CD14-positive monocyte (primary cell): ENCODE measurements at regions not wholly inside any gene's neighbourhood (a gene's known extent, or its start where the extent isn't known, plus 50 kb on each side); places are given as distances from the start of the nearest gene placed in this dataset.

Source experiments
- DNase-seq, 3 donors: peaks; one replicate each; pipeline ENCODE4 v3.0.0-alpha.2; 2011 to 2022
- H2AFZ ChIP-seq: 2 replicates; pipeline ENCODE4 v1.6.0; 2012; ENCODE audit warnings: mild to moderate bottlenecking, low read depth, low read length, inconsistent platforms; ENCODE audit not compliant: insufficient read depth, poor library complexity, severe bottlenecking
- H3K27ac ChIP-seq, 2 donors: 1 replicate in 1 of 2; 2 replicates in 1 of 2; pipeline ENCODE4 v1.5.1; 2012 to 2013; ENCODE audit warnings: low read length in 2 of 2, control low read depth in 1 of 2, inconsistent platforms in 1 of 2, low read depth in 1 of 2, mild to moderate bottlenecking in 1 of 2
- H3K27me3 ChIP-seq, 2 donors: one replicate each; pipeline versions ENCODE4 v1.6.0 to v1.6.1; 2011 to 2013; ENCODE audit warnings: low read length in 2 of 2; ENCODE audit not compliant: control insufficient read depth in 2 of 2, insufficient read depth in 2 of 2
- H3K36me3 ChIP-seq, 2 donors: replicated peaks in 1 of 2; 1 replicate in 1 of 2; 2 replicates in 1 of 2; pipeline versions ENCODE4 v1.5.1 to v1.6.1; 2012 to 2013; ENCODE audit warnings: low read length in 2 of 2, control low read depth in 1 of 2, inconsistent platforms in 1 of 2, mild to moderate bottlenecking in 1 of 2; ENCODE audit not compliant: insufficient read depth in 2 of 2, control insufficient read depth in 1 of 2
- H3K4me1 ChIP-seq, 2 donors: 1 replicate in 1 of 2; 2 replicates in 1 of 2; pipeline versions ENCODE4 v1.5.1 to v1.6.1; 2012 to 2013; ENCODE audit warnings: low read length in 2 of 2, control low read depth in 1 of 2, inconsistent platforms in 1 of 2, mild to moderate bottlenecking in 1 of 2, moderate library complexity in 1 of 2; ENCODE audit not compliant: insufficient read depth in 2 of 2, control insufficient read depth in 1 of 2
- H3K4me2 ChIP-seq: replicated peaks from 2 replicates; pipeline ENCODE3; 2012; ENCODE audit warnings: low read length, moderate library complexity, mild to moderate bottlenecking; ENCODE audit not compliant: poor library complexity, severe bottlenecking; ENCODE audit errors: extremely low read depth
- H3K4me3 ChIP-seq, 3 experiments: fragments of 200-600 bp in 1 of 3; sonication (generic) in 1 of 3; replicated peaks in 1 of 3; 1 replicate in 2 of 3; 2 replicates in 1 of 3; pipeline ENCODE4 v1.5.1; 2011 to 2013; ENCODE audit warnings: low read length in 3 of 3, mild to moderate bottlenecking in 3 of 3, control low read depth in 2 of 3, low read depth in 2 of 3, inconsistent platforms in 1 of 3, moderate library complexity in 1 of 3
- H3K79me2 ChIP-seq: 2 replicates; pipeline ENCODE4 v1.6.0; 2012; ENCODE audit warnings: mild to moderate bottlenecking, control low read depth, inconsistent platforms, low read length, moderate library complexity; ENCODE audit not compliant: insufficient read depth
- H3K9ac ChIP-seq: 2 replicates; pipeline ENCODE4 v1.6.0; 2017; ENCODE audit warnings: low read length, mild to moderate bottlenecking; ENCODE audit not compliant: insufficient read depth, poor library complexity, severe bottlenecking
- H3K9me3 ChIP-seq, 2 donors: replicated peaks in 1 of 2; 1 replicate in 1 of 2; 2 replicates in 1 of 2; pipeline versions ENCODE4 v1.5.1 to v1.6.1; 2012 to 2013; ENCODE audit warnings: low read length in 2 of 2, control low read depth in 1 of 2; ENCODE audit not compliant: control insufficient read depth in 1 of 2, insufficient read depth in 1 of 2
- H4K20me1 ChIP-seq: 2 replicates; pipeline ENCODE4 v1.6.0; 2012; ENCODE audit warnings: mild to moderate bottlenecking, low read length, control low read depth, moderate library complexity; ENCODE audit not compliant: insufficient read depth
- H3K27ac Mint-ChIP-seq, 7 donors: one replicate each; pipeline ENCODE4 v1.8.0; 2020; ENCODE audit warnings: mild to moderate bottlenecking in 7 of 7, mixed read lengths in 7 of 7, moderate library complexity in 6 of 7, inconsistent platforms in 2 of 7
- H3K27me3 Mint-ChIP-seq, 3 donors: one replicate each; pipeline ENCODE4 v1.8.0; 2021 to 2022; ENCODE audit warnings: low read depth in 3 of 3, mild to moderate bottlenecking in 3 of 3, mixed read lengths in 3 of 3, moderate library complexity in 3 of 3, inconsistent platforms in 1 of 3
- H3K36me3 Mint-ChIP-seq, 2 donors: one replicate each; pipeline ENCODE4 v1.8.0; 2020; ENCODE audit warnings: mixed read lengths in 2 of 2, inconsistent platforms in 1 of 2, mild to moderate bottlenecking in 1 of 2
- H3K4me1 Mint-ChIP-seq: one replicate; pipeline ENCODE4 v1.8.0; 2020; ENCODE audit warnings: mild to moderate bottlenecking, mixed read lengths
- H3K4me3 Mint-ChIP-seq, 2 donors: one replicate each; pipeline ENCODE4 v1.8.0; 2020; ENCODE audit warnings: mild to moderate bottlenecking in 2 of 2, mixed read lengths in 2 of 2, moderate library complexity in 1 of 2
- H3K9me3 Mint-ChIP-seq, 7 donors: one replicate each; pipeline ENCODE4 v1.8.0; 2020 to 2022; ENCODE audit warnings: mixed read lengths in 7 of 7, mild to moderate bottlenecking in 6 of 7, moderate library complexity in 6 of 7, inconsistent platforms in 2 of 7
- WGBS: methylation state at CpG from one replicate; pipeline ENCODE4 v1.1.5; 2013; ENCODE audit warnings: missing lambda C conversion rate; ENCODE audit not compliant: insufficient coverage; 5-methylcytosine and 5-hydroxymethylcytosine counted together
- intact Hi-C, 2 donors: fragments of 100-400 bp; cut with micrococcal nuclease; formaldehyde crosslinking; loops; one replicate each; pipeline versions ENCODE4 v1.15.0 to v1.15.1; 2023
- TF ChIP-seq, protein P1 (sequence below): fragments of 200-600 bp; IDR thresholded peaks from one replicate; pipeline ENCODE4 v1.8.0; 2022; ENCODE audit warnings: antibody characterized with exemption, mild to moderate bottlenecking

DNA sequence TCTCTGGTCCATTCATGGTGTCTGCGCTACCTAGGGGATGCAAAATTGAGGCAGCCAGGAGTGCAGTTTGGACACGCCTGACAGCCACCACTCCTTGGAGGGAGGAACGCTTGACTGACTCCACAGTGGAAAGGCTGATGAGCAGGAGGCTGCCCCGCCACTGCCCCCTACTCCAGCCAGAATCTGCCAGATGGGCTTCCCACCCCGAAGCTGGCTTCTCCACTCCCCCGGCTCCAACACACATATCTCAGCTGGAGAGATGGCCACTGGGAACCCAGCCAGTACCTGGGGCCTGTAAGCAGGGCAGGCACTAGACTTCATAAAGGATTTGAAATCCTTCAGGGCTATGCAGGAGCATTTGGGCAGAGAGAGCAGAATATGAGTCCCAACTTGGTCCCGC, 51.4 kb upstream of the BLCAP start:
- no peaks in the 10 kb centered on the region for H3K79me2 ChIP-seq
- TF ChIP-seq, protein P1, sequence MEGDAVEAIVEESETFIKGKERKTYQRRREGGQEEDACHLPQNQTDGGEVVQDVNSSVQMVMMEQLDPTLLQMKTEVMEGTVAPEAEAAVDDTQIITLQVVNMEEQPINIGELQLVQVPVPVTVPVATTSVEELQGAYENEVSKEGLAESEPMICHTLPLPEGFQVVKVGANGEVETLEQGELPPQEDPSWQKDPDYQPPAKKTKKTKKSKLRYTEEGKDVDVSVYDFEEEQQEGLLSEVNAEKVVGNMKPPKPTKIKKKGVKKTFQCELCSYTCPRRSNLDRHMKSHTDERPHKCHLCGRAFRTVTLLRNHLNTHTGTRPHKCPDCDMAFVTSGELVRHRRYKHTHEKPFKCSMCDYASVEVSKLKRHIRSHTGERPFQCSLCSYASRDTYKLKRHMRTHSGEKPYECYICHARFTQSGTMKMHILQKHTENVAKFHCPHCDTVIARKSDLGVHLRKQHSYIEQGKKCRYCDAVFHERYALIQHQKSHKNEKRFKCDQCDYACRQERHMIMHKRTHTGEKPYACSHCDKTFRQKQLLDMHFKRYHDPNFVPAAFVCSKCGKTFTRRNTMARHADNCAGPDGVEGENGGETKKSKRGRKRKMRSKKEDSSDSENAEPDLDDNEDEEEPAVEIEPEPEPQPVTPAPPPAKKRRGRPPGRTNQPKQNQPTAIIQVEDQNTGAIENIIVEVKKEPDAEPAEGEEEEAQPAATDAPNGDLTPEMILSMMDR = no peak
- no peak overlapping the region for H3K4me3 ChIP-seq
- no peaks in the 10 kb centered on the region for H3K27me3 ChIP-seq
- H4K20me1 ChIP-seq = no peaks in the 10 kb centered on the region
- no peaks in the 10 kb centered on the region for H3K9me3 Mint-ChIP-seq
- H2AFZ ChIP-seq = no peak overlapping the region
- H3K9ac ChIP-seq = no peak overlapping the region
- no peak overlapping the region for H3K4me2 ChIP-seq
- H3K27ac Mint-ChIP-seq = no peak overlapping the region
- no peaks in the 10 kb centered on the region for H3K36me3 ChIP-seq
- DNase-seq = no peak
- no peaks in the 10 kb centered on the region for H3K9me3 ChIP-seq
- no peak overlapping the region for H3K27ac ChIP-seq
- H3K4me1 Mint-ChIP-seq = peaks cover 9% of the 10 kb centered on the region
- H3K36me3 Mint-ChIP-seq = no peaks in the 10 kb centered on the region
- intact Hi-C loops = no loop called here
- no peaks in the 10 kb centered on the region for H3K4me1 ChIP-seq
- WGBS = 100% methylated on average over 4 of the region's 7 CpGs
- H3K27me3 Mint-ChIP-seq = peaks cover 8 to 16% (median 16%) of the 10 kb centered on the region in 3 donors
- H3K4me3 Mint-ChIP-seq = no peak overlapping the region

DNA sequence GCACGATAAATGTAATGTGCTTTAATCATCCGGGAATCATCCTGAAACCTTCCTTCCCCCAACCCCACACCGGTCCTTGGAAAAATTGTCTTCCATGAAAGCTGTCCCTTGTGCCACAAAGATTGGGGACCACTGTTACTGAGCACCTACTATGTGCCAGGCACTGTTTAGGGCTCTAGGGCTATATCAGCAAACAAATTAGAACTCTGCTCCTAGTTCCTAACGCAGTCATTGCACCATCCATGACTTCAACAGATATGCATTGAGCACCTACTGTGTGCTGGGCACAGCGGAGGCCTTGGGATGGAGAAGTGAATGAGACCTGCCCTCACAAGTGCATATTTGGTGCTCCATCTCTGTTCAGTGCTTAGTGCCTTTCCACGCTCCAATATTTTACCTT, 50.3 kb upstream of the BLCAP start:
- Mint-ChIP-seq H3K36me3 (no peaks in the 10 kb centered on the region), H3K4me3 (no peak overlapping the region), H3K27me3 (peaks cover 10 to 16% (median 16%) of the 10 kb centered on the region in 3 donors), H3K4me1 (peaks cover 9% of the 10 kb centered on the region), H3K27ac (no peak overlapping the region), H3K9me3 (no peaks in the 10 kb centered on the region)
- H3K27me3 ChIP-seq = no peaks in the 10 kb centered on the region
- TF ChIP-seq, protein P1 = no peak
- intact Hi-C loops = no loop called here
- H3K9ac ChIP-seq = no peak overlapping the region
- no peak overlapping the region for H2AFZ ChIP-seq
- no peaks in the 10 kb centered on the region for H3K9me3 ChIP-seq
- no peaks in the 10 kb centered on the region for H4K20me1 ChIP-seq
- H3K4me3 ChIP-seq = no peak overlapping the region
- H3K36me3 ChIP-seq = no peaks in the 10 kb centered on the region
- no peak overlapping the region for H3K27ac ChIP-seq
- 90% methylated on average over 3 of the region's 6 CpGs for WGBS
- H3K4me1 ChIP-seq = no peaks in the 10 kb centered on the region
- no peak for DNase-seq
- H3K79me2 ChIP-seq = no peaks in the 10 kb centered on the region
- no peak overlapping the region for H3K4me2 ChIP-seq
